HT1080 (cell line): ENCODE measurements at regions not wholly inside any gene's neighbourhood (a gene's known extent, or its start where the extent isn't known, plus 50 kb on each side); places are given as distances from the start of the nearest gene placed in this dataset.
"Not testable (repeated sequence)": the region's sequence is repeated elsewhere in the genome, so short reads cannot be mapped to it uniquely, and the experiment has no call there.

Experiments
- DNase-seq: peaks from one replicate; pipeline ENCODE4 v3.0.0-alpha.2; 2015; ENCODE audit warnings: low read depth

GRCh38 chr12:119931402-119931801, 54.3 kb upstream of the CIT start:
- DNase-seq, result no peak

DNA sequence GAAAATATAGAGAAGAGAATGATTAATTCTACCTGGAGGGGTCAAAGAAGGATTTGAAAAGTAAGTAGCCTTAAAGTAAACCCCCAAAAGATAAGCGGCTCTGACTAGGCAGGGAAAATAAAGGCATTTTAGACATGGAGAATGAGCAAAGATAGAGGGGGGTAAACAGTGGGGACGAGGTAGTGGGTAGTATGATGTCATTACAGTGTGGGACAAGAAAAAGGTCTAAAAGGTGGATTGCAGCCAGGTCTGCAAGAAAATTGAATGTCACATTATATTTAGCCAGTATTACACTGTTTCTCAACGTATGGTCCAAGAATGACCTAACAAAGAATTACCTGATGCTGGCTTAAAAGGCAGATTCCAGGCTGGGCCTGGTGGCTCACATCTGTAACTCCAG, 55.8 kb upstream of the CIT start:
- DNase-seq, result no peak

- DNase-seq, result not testable (repeated sequence)
Observed at GRCh38 chr12:119934780-119935179, 54.3 kb upstream of the BICDL1 start.

- DNase-seq, result no peak
Observed at GRCh38 chr12:119936705-119937311, 52.2 kb upstream of the BICDL1 start.

DNA sequence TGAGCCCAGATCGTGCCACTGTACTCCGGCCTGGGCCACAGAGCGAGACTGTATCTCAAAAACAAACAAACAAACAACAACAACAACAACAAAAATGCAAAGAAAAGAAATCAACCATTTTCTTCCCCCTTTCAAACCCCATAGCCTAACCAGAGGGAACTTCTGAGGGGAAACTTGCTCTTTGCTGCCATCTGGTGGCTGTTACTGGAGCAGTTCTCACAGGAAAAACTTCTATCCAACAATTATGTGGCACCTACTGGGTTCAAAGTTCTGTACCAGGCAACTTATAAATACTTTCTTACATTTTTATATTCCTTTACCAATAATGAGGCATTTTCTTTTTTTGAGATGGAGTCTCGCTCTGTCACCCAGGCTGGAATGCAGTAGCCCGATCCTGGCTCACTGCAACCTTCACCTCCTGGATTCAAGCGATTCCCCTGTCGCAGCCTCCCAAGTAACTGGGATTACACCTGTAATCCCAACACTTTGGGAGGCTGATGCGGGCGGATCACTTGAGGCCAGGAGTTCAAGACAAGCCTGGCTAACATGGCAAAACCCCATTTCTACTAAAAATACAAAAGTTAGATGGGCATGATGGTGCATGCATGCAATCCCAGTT, 50.9 kb upstream of the BICDL1 start:
- DNase-seq, result peak; percentile 21
